HEK293T (cell line): ENCODE measurements at regions not wholly inside any gene's neighbourhood (a gene's known extent, or its start where the extent isn't known, plus 50 kb on each side); places are given as distances from the start of the nearest gene placed in this dataset.

Source experiments
- FOXA1 ChIP-seq: fragments of 450-650 bp; IDR thresholded peaks from 2 replicates; pipeline ENCODE4 v1.6.1; 2016; ENCODE audit warnings: mild to moderate bottlenecking
- FOXM1 ChIP-seq: fragments of 450-650 bp; IDR thresholded peaks from 2 replicates; pipeline ENCODE4 v1.6.1; 2017; ENCODE audit warnings: mild to moderate bottlenecking, borderline replicate concordance
- L3MBTL2 ChIP-seq: fragments of 450-650 bp; conservative IDR thresholded peaks from 2 replicates; pipeline ENCODE4 v1.6.1; 2016; ENCODE audit warnings: mild to moderate bottlenecking
- TARDBP ChIP-seq: fragments of 450-650 bp; IDR thresholded peaks from 2 replicates; pipeline ENCODE4 v1.6.1; 2016
- ZNF384 ChIP-seq: fragments of 450-650 bp; IDR thresholded peaks from 2 replicates; pipeline ENCODE4 v1.6.1; 2016

DNA sequence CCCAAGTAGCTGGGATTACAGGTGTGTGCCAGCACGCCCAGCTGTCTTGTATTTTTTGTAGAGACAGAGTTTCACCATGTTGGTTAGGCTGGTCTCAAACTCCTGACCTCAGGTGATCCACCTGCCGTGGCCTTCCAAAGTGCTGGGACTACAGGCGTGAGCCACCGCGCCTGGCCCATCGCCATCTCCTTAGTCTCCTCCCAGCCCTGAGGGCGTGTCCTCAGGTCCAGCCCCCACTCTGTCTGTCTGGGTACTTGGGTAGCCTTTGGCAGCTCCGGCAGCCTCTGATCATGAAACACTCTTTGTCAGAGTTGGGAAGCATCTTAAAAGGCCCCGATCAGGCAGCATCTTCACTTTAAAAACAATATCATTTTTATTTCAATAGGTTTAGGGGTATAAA, 90.3 kb upstream of the DISP3 start:
- TF ChIP-seq L3MBTL2, result no peak
- TF ChIP-seq TARDBP, result no peak
- TF ChIP-seq FOXM1, result no peak
- TF ChIP-seq FOXA1, result no peak
- TF ChIP-seq ZNF384, result no peak
